MM.1S (cell line): ENCODE measurements at regions not wholly inside any gene's neighbourhood (a gene's known extent, or its start where the extent isn't known, plus 50 kb on each side); places are given as distances from the start of the nearest gene placed in this dataset.
"Not testable (repeated sequence)": the region's sequence is repeated elsewhere in the genome, so short reads cannot be mapped to it uniquely, and the experiment has no call there.

Experiments
- DNase-seq: peaks from one replicate; pipeline ENCODE4 v3.0.0-alpha.2; 2015
- H2AFZ ChIP-seq: fragments of 300-600 bp; sonication (generic); 2 replicates; pipeline ENCODE4 v1.6.0; 2016; ENCODE audit warnings: antibody characterized with exemption, low read length
- H3F3A ChIP-seq: fragments of 300-600 bp; sonication (generic); 2 replicates; pipeline ENCODE4 v1.6.1; 2016; ENCODE audit warnings: mild to moderate bottlenecking, antibody characterized with exemption, low read length, moderate library complexity, mixed read lengths; ENCODE audit not compliant: insufficient read depth
- H3K27ac ChIP-seq: fragments of 300-600 bp; sonication (generic); 2 replicates; pipeline ENCODE4 v1.5.1; 2016; ENCODE audit warnings: mild to moderate bottlenecking, low read length
- H3K27me3 ChIP-seq: fragments of 300-600 bp; sonication (generic); replicated peaks from 2 replicates; pipeline ENCODE4 v1.6.0; 2016; ENCODE audit warnings: low read length; ENCODE audit not compliant: insufficient read depth
- H3K36me3 ChIP-seq: fragments of 300-600 bp; sonication (generic); replicated peaks from 2 replicates; pipeline ENCODE4 v1.6.1; 2016; ENCODE audit warnings: mild to moderate bottlenecking, low read length, mixed read lengths; ENCODE audit not compliant: insufficient read depth
- H3K4me1 ChIP-seq: fragments of 300-600 bp; sonication (generic); 2 replicates; pipeline ENCODE4 v1.6.1; 2016; ENCODE audit warnings: low read length, mixed read lengths
- H3K4me2 ChIP-seq: fragments of 300-600 bp; sonication (generic); 2 replicates; pipeline ENCODE4 v1.6.0; 2016; ENCODE audit warnings: low read depth, low read length
- H3K4me3 ChIP-seq: fragments of 300-600 bp; sonication (generic); 2 replicates; pipeline ENCODE4 v1.5.1; 2016; ENCODE audit warnings: low read length, mixed read lengths
- H3K79me2 ChIP-seq: fragments of 300-600 bp; sonication (generic); 2 replicates; pipeline ENCODE4 v1.6.1; 2016; ENCODE audit warnings: mixed run types, low read length, mixed read lengths
- H3K9ac ChIP-seq: fragments of 300-600 bp; sonication (generic); 2 replicates; pipeline ENCODE4 v1.6.1; 2016; ENCODE audit warnings: low read length, mixed read lengths
- H3K9me2 ChIP-seq: fragments of 300-600 bp; sonication (generic); replicated peaks from 2 replicates; pipeline ENCODE4 v1.6.1; 2016; ENCODE audit warnings: mild to moderate bottlenecking, low read length, mixed read lengths; ENCODE audit not compliant: insufficient read depth
- H3K9me3 ChIP-seq: fragments of 300-600 bp; sonication (generic); replicated peaks from 2 replicates; pipeline ENCODE4 v1.6.1; 2016; ENCODE audit warnings: mild to moderate bottlenecking, low read length, mixed read lengths; ENCODE audit not compliant: insufficient read depth
- H4K20me1 ChIP-seq: fragments of 300-600 bp; sonication (generic); 2 replicates; pipeline ENCODE4 v1.6.1; 2016; ENCODE audit warnings: mild to moderate bottlenecking, low read length, moderate library complexity, mixed read lengths; ENCODE audit not compliant: insufficient read depth
- CTCF ChIP-seq: fragments of 300-600 bp; sonication (generic); IDR thresholded peaks from 2 replicates; pipeline ENCODE4 v1.5.1; 2016; ENCODE audit warnings: antibody characterized with exemption, low read length, mixed read lengths
- EZH2 ChIP-seq: fragments of 300-600 bp; sonication (generic); optimal IDR thresholded peaks from 2 replicates; pipeline ENCODE3; 2017; ENCODE audit warnings: low read depth, mild to moderate bottlenecking, antibody characterized with exemption, low read length, mixed read lengths
- EZH2phosphoT487 ChIP-seq: fragments of 300-600 bp; sonication (generic); IDR thresholded peaks from 2 replicates; pipeline ENCODE4 v1.6.1; 2018; ENCODE audit warnings: antibody characterized with exemption, low read length

- DNase-seq: no peak
- Histone ChIP-seq H2AFZ (no peak overlapping the region), H4K20me1 (no peaks in the 10 kb centered on the region), H3K9me3 (no peaks in the 10 kb centered on the region), H3K27me3 (no peaks in the 10 kb centered on the region), H3K9ac (no peak overlapping the region), H3K79me2 (no peaks in the 10 kb centered on the region), H3K4me3 (no peak overlapping the region), H3K4me1 (no peaks in the 10 kb centered on the region), H3K36me3 (no peaks in the 10 kb centered on the region), H3K9me2 (no peaks in the 10 kb centered on the region), H3K4me2 (no peak overlapping the region), H3F3A (no peaks in the 10 kb centered on the region), H3K27ac (no peak overlapping the region)
- TF ChIP-seq CTCF (no peak), EZH2 (no peak), EZH2phosphoT487 (no peak)
Measured at GRCh38 chr7:19339512-19339911, 194.3 kb upstream of the FERD3L start.

- H3K27me3 ChIP-seq, H3K9me3 ChIP-seq, H2AFZ ChIP-seq, H4K20me1 ChIP-seq, H3K36me3 ChIP-seq, H3K9ac ChIP-seq, DNase-seq, H3K79me2 ChIP-seq, H3K4me1 ChIP-seq, H3K9me2 ChIP-seq, H3K4me3 ChIP-seq, H3K4me2 ChIP-seq, H3F3A ChIP-seq, H3K27ac ChIP-seq: not testable (repeated sequence)
Measured at GRCh38 chr7:19338512-19338911, 193.3 kb upstream of the FERD3L start.

- no peak overlapping the region for H3K4me2 ChIP-seq
- H2AFZ ChIP-seq: no peak overlapping the region
- no peaks in the 10 kb centered on the region for H3K36me3 ChIP-seq
- no peaks in the 10 kb centered on the region for H3K9me3 ChIP-seq
- H3K4me1 ChIP-seq: no peaks in the 10 kb centered on the region
- no peak overlapping the region for H3K4me3 ChIP-seq
- H3K27me3 ChIP-seq: no peaks in the 10 kb centered on the region
- no peak for DNase-seq
- no peaks in the 10 kb centered on the region for H3K9me2 ChIP-seq
- TF ChIP-seq EZH2phosphoT487 (no peak), CTCF (no peak), EZH2 (no peak)
- no peak overlapping the region for H3K27ac ChIP-seq
- no peaks in the 10 kb centered on the region for H3F3A ChIP-seq
- H3K9ac ChIP-seq: no peak overlapping the region
- H4K20me1 ChIP-seq: no peaks in the 10 kb centered on the region
- H3K79me2 ChIP-seq: no peaks in the 10 kb centered on the region
Measured at GRCh38 chr7:19336836-19337383, 191.7 kb upstream of the FERD3L start.

- no peak overlapping the region for H2AFZ ChIP-seq
- no peak overlapping the region for H3K4me3 ChIP-seq
- H3K27ac ChIP-seq: no peak overlapping the region
- no peaks in the 10 kb centered on the region for H4K20me1 ChIP-seq
- H3K9me2 ChIP-seq: no peaks in the 10 kb centered on the region
- no peak for TF ChIP-seq EZH2phosphoT487
- TF ChIP-seq EZH2: no peak
- TF ChIP-seq CTCF: no peak
- H3K9me3 ChIP-seq: no peaks in the 10 kb centered on the region
- no peaks in the 10 kb centered on the region for H3K4me1 ChIP-seq
- H3F3A ChIP-seq: no peaks in the 10 kb centered on the region
- H3K9ac ChIP-seq: no peak overlapping the region
- H3K27me3 ChIP-seq: no peaks in the 10 kb centered on the region
- DNase-seq: no peak
- no peaks in the 10 kb centered on the region for H3K79me2 ChIP-seq
- H3K36me3 ChIP-seq: no peaks in the 10 kb centered on the region
- no peak overlapping the region for H3K4me2 ChIP-seq
Measured at GRCh38 chr7:19333706-19334105, 188.5 kb upstream of the FERD3L start.
